ENCODE measurements at regions not wholly inside any gene's neighbourhood (a gene's known extent, or its start where the extent isn't known, plus 50 kb on each side); places are given as distances from the start of the nearest gene placed in this dataset.

DNA sequence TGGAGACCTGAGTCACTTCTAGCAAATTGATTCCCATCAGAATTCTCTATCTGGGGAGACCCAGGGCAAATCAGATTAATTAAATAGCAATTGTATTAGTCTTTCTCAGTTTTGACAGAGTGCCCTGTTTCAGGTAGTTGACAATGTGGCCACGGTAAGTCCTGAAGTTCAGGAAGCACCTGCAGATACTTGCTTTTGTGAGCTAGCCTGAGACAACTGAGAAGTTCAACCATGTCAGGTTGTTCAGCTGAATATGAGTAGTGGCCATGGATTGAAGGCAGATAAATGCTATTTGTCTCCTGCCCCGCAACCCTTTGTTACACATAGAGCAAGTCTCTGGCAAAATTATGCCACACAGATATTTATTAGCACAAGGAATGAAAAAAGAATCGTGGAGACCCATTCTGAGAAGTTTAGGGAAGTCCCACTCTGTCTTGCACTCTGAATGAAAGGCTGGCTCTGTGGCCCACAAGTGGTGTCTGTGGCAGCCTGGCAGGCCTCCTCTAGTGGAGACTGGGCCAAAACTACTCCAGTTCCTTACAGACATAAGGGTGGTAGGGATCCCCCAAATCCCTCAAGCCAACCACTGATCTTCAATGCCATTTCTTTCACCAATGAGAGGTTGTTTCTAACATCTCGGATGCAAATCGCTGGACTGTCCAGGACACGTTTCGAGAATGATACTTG lies 61.3 kb downstream of the POU3F3 start:
- TF ChIP-seq, protein P1, sequence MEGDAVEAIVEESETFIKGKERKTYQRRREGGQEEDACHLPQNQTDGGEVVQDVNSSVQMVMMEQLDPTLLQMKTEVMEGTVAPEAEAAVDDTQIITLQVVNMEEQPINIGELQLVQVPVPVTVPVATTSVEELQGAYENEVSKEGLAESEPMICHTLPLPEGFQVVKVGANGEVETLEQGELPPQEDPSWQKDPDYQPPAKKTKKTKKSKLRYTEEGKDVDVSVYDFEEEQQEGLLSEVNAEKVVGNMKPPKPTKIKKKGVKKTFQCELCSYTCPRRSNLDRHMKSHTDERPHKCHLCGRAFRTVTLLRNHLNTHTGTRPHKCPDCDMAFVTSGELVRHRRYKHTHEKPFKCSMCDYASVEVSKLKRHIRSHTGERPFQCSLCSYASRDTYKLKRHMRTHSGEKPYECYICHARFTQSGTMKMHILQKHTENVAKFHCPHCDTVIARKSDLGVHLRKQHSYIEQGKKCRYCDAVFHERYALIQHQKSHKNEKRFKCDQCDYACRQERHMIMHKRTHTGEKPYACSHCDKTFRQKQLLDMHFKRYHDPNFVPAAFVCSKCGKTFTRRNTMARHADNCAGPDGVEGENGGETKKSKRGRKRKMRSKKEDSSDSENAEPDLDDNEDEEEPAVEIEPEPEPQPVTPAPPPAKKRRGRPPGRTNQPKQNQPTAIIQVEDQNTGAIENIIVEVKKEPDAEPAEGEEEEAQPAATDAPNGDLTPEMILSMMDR (IDR thresholded peaks at IDR 0.05; ENCODE audit: insufficient read depth, low read depth, low read length) = no peak
- TF ChIP-seq EZH2 (IDR thresholded peaks at IDR 0.05; ENCODE audit: insufficient read depth, low read length) = no peak
